ENCODE measurements at regions not wholly inside any gene's neighbourhood (a gene's known extent, or its start where the extent isn't known, plus 50 kb on each side); places are given as distances from the start of the nearest gene placed in this dataset.

DNA sequence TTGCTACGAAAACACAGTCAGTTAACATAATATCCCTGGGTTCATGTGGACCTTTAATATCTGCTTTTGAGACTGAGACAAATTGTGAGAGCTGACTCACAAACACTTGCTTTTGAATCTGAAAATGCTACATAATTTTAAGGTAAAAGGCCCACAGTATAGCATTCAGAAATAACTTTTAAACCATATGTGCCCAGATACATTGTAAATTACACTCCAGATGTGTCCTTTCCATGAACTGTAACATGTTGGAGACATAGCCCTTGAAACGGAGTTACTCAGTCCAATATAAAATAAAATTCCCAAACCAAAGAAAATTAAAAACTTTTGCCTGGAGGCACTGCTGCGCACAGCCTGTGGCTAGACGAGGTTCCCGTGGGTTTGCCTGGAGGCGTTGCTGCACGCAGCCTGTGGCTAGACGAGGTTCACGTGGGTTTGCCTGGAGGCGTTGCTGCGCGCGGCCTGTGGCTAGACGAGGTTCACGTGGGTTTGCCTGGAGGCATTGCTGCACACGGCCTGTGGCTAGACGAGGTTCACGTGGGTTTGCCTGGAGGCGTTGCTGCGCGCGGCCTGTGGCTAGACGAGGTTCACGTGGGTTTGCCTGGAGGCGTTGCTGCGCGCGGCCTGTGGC is 131.9 kb upstream of the ALKAL2 start (continued):
- TF ChIP-seq, protein P1, sequence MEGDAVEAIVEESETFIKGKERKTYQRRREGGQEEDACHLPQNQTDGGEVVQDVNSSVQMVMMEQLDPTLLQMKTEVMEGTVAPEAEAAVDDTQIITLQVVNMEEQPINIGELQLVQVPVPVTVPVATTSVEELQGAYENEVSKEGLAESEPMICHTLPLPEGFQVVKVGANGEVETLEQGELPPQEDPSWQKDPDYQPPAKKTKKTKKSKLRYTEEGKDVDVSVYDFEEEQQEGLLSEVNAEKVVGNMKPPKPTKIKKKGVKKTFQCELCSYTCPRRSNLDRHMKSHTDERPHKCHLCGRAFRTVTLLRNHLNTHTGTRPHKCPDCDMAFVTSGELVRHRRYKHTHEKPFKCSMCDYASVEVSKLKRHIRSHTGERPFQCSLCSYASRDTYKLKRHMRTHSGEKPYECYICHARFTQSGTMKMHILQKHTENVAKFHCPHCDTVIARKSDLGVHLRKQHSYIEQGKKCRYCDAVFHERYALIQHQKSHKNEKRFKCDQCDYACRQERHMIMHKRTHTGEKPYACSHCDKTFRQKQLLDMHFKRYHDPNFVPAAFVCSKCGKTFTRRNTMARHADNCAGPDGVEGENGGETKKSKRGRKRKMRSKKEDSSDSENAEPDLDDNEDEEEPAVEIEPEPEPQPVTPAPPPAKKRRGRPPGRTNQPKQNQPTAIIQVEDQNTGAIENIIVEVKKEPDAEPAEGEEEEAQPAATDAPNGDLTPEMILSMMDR (IDR thresholded peaks at IDR 0.05 in 2 of 3, conservative IDR thresholded peaks at IDR 0.05 in 1 of 3; ENCODE audit: borderline replicate concordance in 1 of 3, insufficient read depth in 1 of 3, low read depth in 2 of 3, low read length in 2 of 3) = no peak
- TF ChIP-seq ELF1 (IDR thresholded peaks at IDR 0.05; ENCODE audit: borderline replicate concordance, low read depth) (no peak), YY1 (IDR thresholded peaks at IDR 0.05; ENCODE audit: extremely low read depth, insufficient replicate concordance, low read depth, low read length) (no peak), SP1 (IDR thresholded peaks at IDR 0.05; ENCODE audit: low read depth) (no peak), SIN3A (IDR thresholded peaks at IDR 0.05; ENCODE audit: low read depth) (no peak), POLR2AphosphoS5 (IDR thresholded peaks at IDR 0.05; ENCODE audit: low read depth, low read length) (no peak), RAD21 (IDR thresholded peaks at IDR 0.05; ENCODE audit: low read depth) (no peak), CEBPB (IDR thresholded peaks at IDR 0.05; ENCODE audit: low read depth) (no peak)

DNA sequence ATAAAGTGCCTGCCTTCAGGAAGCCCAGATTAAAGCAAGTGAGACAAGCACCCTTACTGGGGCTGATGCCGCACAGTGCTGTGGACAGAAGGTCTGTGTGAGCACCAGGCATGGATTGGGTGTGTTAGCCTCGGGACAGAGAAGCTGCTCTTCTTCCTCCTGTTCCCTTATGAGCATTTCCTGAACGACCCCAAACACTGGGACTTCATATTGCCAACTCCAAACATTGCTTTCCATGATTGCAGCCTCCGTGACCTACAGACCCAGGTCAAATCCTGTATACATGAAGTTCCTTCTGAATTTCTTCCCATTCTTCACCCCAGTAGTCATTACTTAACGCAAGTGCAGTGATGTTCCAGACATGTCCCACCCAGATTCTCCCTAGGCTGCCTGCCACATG is 129.8 kb upstream of the ALKAL2 start:
- TF ChIP-seq POLR2AphosphoS5 (IDR thresholded peaks at IDR 0.05; ENCODE audit: low read depth, low read length) (no peak), EGR1 (IDR thresholded peaks at IDR 0.05; ENCODE audit: low read depth) (no peak), EZH2 (IDR thresholded peaks at IDR 0.05) (no peak), CBX3 (IDR thresholded peaks at IDR 0.05; ENCODE audit: low read depth) (no peak), CEBPB (IDR thresholded peaks at IDR 0.05; ENCODE audit: low read depth) (no peak)
- no peak for DNase-seq (ENCODE audit: low read depth, low spot score)
- intact Hi-C loops (cut with micrococcal nuclease) = no loop called here
- H3K9ac ChIP-seq (ENCODE audit: low read length) = no peak overlapping the region
- CTCF ChIA-PET = no interaction called here
- RAD21 ChIA-PET (ENCODE audit: low non-redundant PET in 1 of 2, low total read pairs in 2 of 2, uncharacterized antibody in 2 of 2, unreplicated experiment in 2 of 2) = no interaction called here
- no peak overlapping the region for H2AFZ ChIP-seq (ENCODE audit: low read depth, low read length, poor library complexity, severe bottlenecking)
- H3K4me2 ChIP-seq (ENCODE audit: low read length) = no peak overlapping the region
- H4K20me1 ChIP-seq (ENCODE audit: insufficient read depth) = no peaks in the 10 kb centered on the region
- no peaks in the 10 kb centered on the region for H3K9me2 ChIP-seq (ENCODE audit: insufficient read depth)
- no peak for ATAC-seq
- H3K27ac ChIP-seq (ENCODE audit: low read depth, low read length) = no peak overlapping the region
- BruUV-seq (replicated peaks) = no TSS peak
- H3K79me2 ChIP-seq (ENCODE audit: insufficient read depth, low read length) = no peaks in the 10 kb centered on the region
- POLR2A ChIA-PET = no interaction called here
- no peak overlapping the region for H3K4me3 ChIP-seq (replicated peaks in 1 of 2; ENCODE audit: low read depth in 1 of 2, low read length in 2 of 2)
- H3K4me1 ChIP-seq (ENCODE audit: control insufficient read depth in 1 of 2, insufficient read depth in 2 of 2, low read length in 2 of 2) = no peaks in the 10 kb centered on the region
- H3K27me3 ChIP-seq (ENCODE audit: insufficient read depth, low read length) = peaks cover 45% of the 10 kb centered on the region
- no peaks in the 10 kb centered on the region for H3K9me3 ChIP-seq (ENCODE audit: control insufficient read depth in 1 of 2, insufficient read depth in 1 of 2, low read depth in 1 of 2, low read length in 2 of 2)
- H3K36me3 ChIP-seq (ENCODE audit: control insufficient read depth in 1 of 2, insufficient read depth in 2 of 2, low read length in 2 of 2) = no peaks in the 10 kb centered on the region

All from HCT116 (cell line).